ENCODE measurements at regions not wholly inside any gene's neighbourhood (a gene's known extent, or its start where the extent isn't known, plus 50 kb on each side); places are given as distances from the start of the nearest gene placed in this dataset.

DNA sequence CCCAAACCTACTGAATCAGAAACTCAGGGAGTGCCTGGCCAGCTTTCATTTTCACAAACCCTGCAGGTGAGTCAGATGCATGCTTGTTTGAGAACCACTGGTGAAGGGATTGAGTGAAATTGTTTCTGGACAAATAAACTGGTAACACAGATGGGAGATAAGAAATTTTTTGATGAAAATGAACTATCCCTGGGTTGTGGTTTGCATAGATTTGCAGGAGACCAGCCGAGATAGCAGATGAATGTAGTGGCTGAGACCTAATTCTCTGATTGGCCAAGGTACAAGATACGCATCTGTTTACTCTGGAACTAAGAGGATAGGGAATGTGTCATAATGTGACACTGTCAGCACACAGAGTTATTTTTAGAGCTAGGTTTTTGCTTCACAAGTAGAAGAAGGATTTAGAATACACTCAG is 117.8 kb upstream of the NOCT start:
- TF ChIP-seq, protein P1, sequence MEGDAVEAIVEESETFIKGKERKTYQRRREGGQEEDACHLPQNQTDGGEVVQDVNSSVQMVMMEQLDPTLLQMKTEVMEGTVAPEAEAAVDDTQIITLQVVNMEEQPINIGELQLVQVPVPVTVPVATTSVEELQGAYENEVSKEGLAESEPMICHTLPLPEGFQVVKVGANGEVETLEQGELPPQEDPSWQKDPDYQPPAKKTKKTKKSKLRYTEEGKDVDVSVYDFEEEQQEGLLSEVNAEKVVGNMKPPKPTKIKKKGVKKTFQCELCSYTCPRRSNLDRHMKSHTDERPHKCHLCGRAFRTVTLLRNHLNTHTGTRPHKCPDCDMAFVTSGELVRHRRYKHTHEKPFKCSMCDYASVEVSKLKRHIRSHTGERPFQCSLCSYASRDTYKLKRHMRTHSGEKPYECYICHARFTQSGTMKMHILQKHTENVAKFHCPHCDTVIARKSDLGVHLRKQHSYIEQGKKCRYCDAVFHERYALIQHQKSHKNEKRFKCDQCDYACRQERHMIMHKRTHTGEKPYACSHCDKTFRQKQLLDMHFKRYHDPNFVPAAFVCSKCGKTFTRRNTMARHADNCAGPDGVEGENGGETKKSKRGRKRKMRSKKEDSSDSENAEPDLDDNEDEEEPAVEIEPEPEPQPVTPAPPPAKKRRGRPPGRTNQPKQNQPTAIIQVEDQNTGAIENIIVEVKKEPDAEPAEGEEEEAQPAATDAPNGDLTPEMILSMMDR (conservative IDR thresholded peaks at IDR 0.05 in 1 of 2, IDR thresholded peaks at IDR 0.05 in 1 of 2; ENCODE audit: extremely low read depth in 1 of 2, insufficient read depth in 1 of 2, low read depth in 1 of 2, low read length in 2 of 2) = no peak
- no peak for TF ChIP-seq EZH2 (IDR thresholded peaks at IDR 0.05; ENCODE audit: borderline replicate concordance, low read length)
